CD14-positive monocyte (primary cell): ENCODE measurements at regions not wholly inside any gene's neighbourhood (a gene's known extent, or its start where the extent isn't known, plus 50 kb on each side); places are given as distances from the start of the nearest gene placed in this dataset.
A peak's percentile ranks its signal among the peaks of the same experiment; 100 is the strongest.

ENCODE experiments used
- DNase-seq, 3 donors: peaks; one replicate each; pipeline ENCODE4 v3.0.0-alpha.2; 2011 to 2022
- H2AFZ ChIP-seq: 2 replicates; pipeline ENCODE4 v1.6.0; 2012; ENCODE audit warnings: mild to moderate bottlenecking, low read depth, low read length, inconsistent platforms; ENCODE audit not compliant: insufficient read depth, poor library complexity, severe bottlenecking
- H3K27ac ChIP-seq, 2 donors: 1 replicate in 1 of 2; 2 replicates in 1 of 2; pipeline ENCODE4 v1.5.1; 2012 to 2013; ENCODE audit warnings: low read length in 2 of 2, control low read depth in 1 of 2, inconsistent platforms in 1 of 2, low read depth in 1 of 2, mild to moderate bottlenecking in 1 of 2
- H3K27me3 ChIP-seq, 2 donors: one replicate each; pipeline versions ENCODE4 v1.6.0 to v1.6.1; 2011 to 2013; ENCODE audit warnings: low read length in 2 of 2; ENCODE audit not compliant: control insufficient read depth in 2 of 2, insufficient read depth in 2 of 2
- H3K36me3 ChIP-seq, 2 donors: replicated peaks in 1 of 2; 1 replicate in 1 of 2; 2 replicates in 1 of 2; pipeline versions ENCODE4 v1.5.1 to v1.6.1; 2012 to 2013; ENCODE audit warnings: low read length in 2 of 2, control low read depth in 1 of 2, inconsistent platforms in 1 of 2, mild to moderate bottlenecking in 1 of 2; ENCODE audit not compliant: insufficient read depth in 2 of 2, control insufficient read depth in 1 of 2
- H3K4me1 ChIP-seq, 2 donors: 1 replicate in 1 of 2; 2 replicates in 1 of 2; pipeline versions ENCODE4 v1.5.1 to v1.6.1; 2012 to 2013; ENCODE audit warnings: low read length in 2 of 2, control low read depth in 1 of 2, inconsistent platforms in 1 of 2, mild to moderate bottlenecking in 1 of 2, moderate library complexity in 1 of 2; ENCODE audit not compliant: insufficient read depth in 2 of 2, control insufficient read depth in 1 of 2
- H3K4me2 ChIP-seq: replicated peaks from 2 replicates; pipeline ENCODE3; 2012; ENCODE audit warnings: low read length, moderate library complexity, mild to moderate bottlenecking; ENCODE audit not compliant: poor library complexity, severe bottlenecking; ENCODE audit errors: extremely low read depth
- H3K4me3 ChIP-seq, 3 experiments: fragments of 200-600 bp in 1 of 3; sonication (generic) in 1 of 3; replicated peaks in 1 of 3; 1 replicate in 2 of 3; 2 replicates in 1 of 3; pipeline ENCODE4 v1.5.1; 2011 to 2013; ENCODE audit warnings: low read length in 3 of 3, mild to moderate bottlenecking in 3 of 3, control low read depth in 2 of 3, low read depth in 2 of 3, inconsistent platforms in 1 of 3, moderate library complexity in 1 of 3
- H3K79me2 ChIP-seq: 2 replicates; pipeline ENCODE4 v1.6.0; 2012; ENCODE audit warnings: mild to moderate bottlenecking, control low read depth, inconsistent platforms, low read length, moderate library complexity; ENCODE audit not compliant: insufficient read depth
- H3K9ac ChIP-seq: 2 replicates; pipeline ENCODE4 v1.6.0; 2017; ENCODE audit warnings: low read length, mild to moderate bottlenecking; ENCODE audit not compliant: insufficient read depth, poor library complexity, severe bottlenecking
- H3K9me3 ChIP-seq, 2 donors: replicated peaks in 1 of 2; 1 replicate in 1 of 2; 2 replicates in 1 of 2; pipeline versions ENCODE4 v1.5.1 to v1.6.1; 2012 to 2013; ENCODE audit warnings: low read length in 2 of 2, control low read depth in 1 of 2; ENCODE audit not compliant: control insufficient read depth in 1 of 2, insufficient read depth in 1 of 2
- H4K20me1 ChIP-seq: 2 replicates; pipeline ENCODE4 v1.6.0; 2012; ENCODE audit warnings: mild to moderate bottlenecking, low read length, control low read depth, moderate library complexity; ENCODE audit not compliant: insufficient read depth
- H3K27ac Mint-ChIP-seq, 7 donors: one replicate each; pipeline ENCODE4 v1.8.0; 2020; ENCODE audit warnings: mild to moderate bottlenecking in 7 of 7, mixed read lengths in 7 of 7, moderate library complexity in 6 of 7, inconsistent platforms in 2 of 7
- H3K27me3 Mint-ChIP-seq, 3 donors: one replicate each; pipeline ENCODE4 v1.8.0; 2021 to 2022; ENCODE audit warnings: low read depth in 3 of 3, mild to moderate bottlenecking in 3 of 3, mixed read lengths in 3 of 3, moderate library complexity in 3 of 3, inconsistent platforms in 1 of 3
- H3K36me3 Mint-ChIP-seq, 2 donors: one replicate each; pipeline ENCODE4 v1.8.0; 2020; ENCODE audit warnings: mixed read lengths in 2 of 2, inconsistent platforms in 1 of 2, mild to moderate bottlenecking in 1 of 2
- H3K4me1 Mint-ChIP-seq: one replicate; pipeline ENCODE4 v1.8.0; 2020; ENCODE audit warnings: mild to moderate bottlenecking, mixed read lengths
- H3K4me3 Mint-ChIP-seq, 2 donors: one replicate each; pipeline ENCODE4 v1.8.0; 2020; ENCODE audit warnings: mild to moderate bottlenecking in 2 of 2, mixed read lengths in 2 of 2, moderate library complexity in 1 of 2
- H3K9me3 Mint-ChIP-seq, 7 donors: one replicate each; pipeline ENCODE4 v1.8.0; 2020 to 2022; ENCODE audit warnings: mixed read lengths in 7 of 7, mild to moderate bottlenecking in 6 of 7, moderate library complexity in 6 of 7, inconsistent platforms in 2 of 7
- CTCF ChIP-seq: fragments of 200-600 bp; IDR thresholded peaks from one replicate; pipeline ENCODE4 v1.8.0; 2022; ENCODE audit warnings: antibody characterized with exemption, mild to moderate bottlenecking
- WGBS: methylation state at CpG from one replicate; pipeline ENCODE4 v1.1.5; 2013; ENCODE audit warnings: missing lambda C conversion rate; ENCODE audit not compliant: insufficient coverage; 5-methylcytosine and 5-hydroxymethylcytosine counted together
- intact Hi-C, 2 donors: fragments of 100-400 bp; cut with micrococcal nuclease; formaldehyde crosslinking; loops; one replicate each; pipeline versions ENCODE4 v1.15.0 to v1.15.1; 2023

GRCh38 chr2:19491796-19492195 lies 133.4 kb upstream of the OSR1 start:
- H3K36me3 Mint-ChIP-seq = no peaks in the 10 kb centered on the region
- Histone ChIP-seq H3K27me3 (no peaks in the 10 kb centered on the region), H3K4me2 (no peak overlapping the region), H3K4me3 (no peak overlapping the region), H3K9ac (no peak overlapping the region), H4K20me1 (no peaks in the 10 kb centered on the region), H3K27ac (no peak overlapping the region), H3K4me1 (no peaks in the 10 kb centered on the region), H3K36me3 (no peaks in the 10 kb centered on the region), H3K9me3 (no peaks in the 10 kb centered on the region), H2AFZ (no peak overlapping the region), H3K79me2 (no peaks in the 10 kb centered on the region)
- WGBS = no CpG with 5 or more reads among the region's 3 CpGs
- TF ChIP-seq CTCF = no peak
- H3K4me1 Mint-ChIP-seq = no peaks in the 10 kb centered on the region
- H3K27ac Mint-ChIP-seq = no peak overlapping the region
- DNase-seq = no peak
- peaks cover 0 to 3% (median 0%) of the 10 kb centered on the region in 7 donors for H3K9me3 Mint-ChIP-seq
- H3K27me3 Mint-ChIP-seq = peaks cover 4 to 8% (median 7%) of the 10 kb centered on the region in 3 donors
- H3K4me3 Mint-ChIP-seq = peak overlapping the region in 1 of 2 donors; percentile 18
- intact Hi-C loops = no loop called here

- H3K36me3 ChIP-seq = no peaks in the 10 kb centered on the region
- no peak overlapping the region for H3K27ac ChIP-seq
- TF ChIP-seq CTCF = no peak
- 34% methylated on average over 4 of the region's 8 CpGs for WGBS
- H3K4me2 ChIP-seq = no peak overlapping the region
- H3K4me1 ChIP-seq = no peaks in the 10 kb centered on the region
- H3K79me2 ChIP-seq = no peaks in the 10 kb centered on the region
- peaks cover 0 to 3% (median 0%) of the 10 kb centered on the region in 7 donors for H3K9me3 Mint-ChIP-seq
- H3K36me3 Mint-ChIP-seq = no peaks in the 10 kb centered on the region
- H3K27me3 Mint-ChIP-seq = peaks cover 4 to 8% (median 7%) of the 10 kb centered on the region in 3 donors
- no peak overlapping the region for H3K4me3 Mint-ChIP-seq
- H3K27ac Mint-ChIP-seq = no peak overlapping the region
- no peak overlapping the region for H3K4me3 ChIP-seq
- H2AFZ ChIP-seq = no peak overlapping the region
- no peak for DNase-seq
- no peaks in the 10 kb centered on the region for H3K4me1 Mint-ChIP-seq
- H3K9me3 ChIP-seq = no peaks in the 10 kb centered on the region
- H3K9ac ChIP-seq = no peak overlapping the region
- intact Hi-C loops = no loop called here
- H3K27me3 ChIP-seq = no peaks in the 10 kb centered on the region
- H4K20me1 ChIP-seq = no peaks in the 10 kb centered on the region
Observed at GRCh38 chr2:19490846-19491435, 132.5 kb upstream of the OSR1 start.
